NCI-H345 (cell line): ENCODE measurements at regions not wholly inside any gene's neighbourhood (a gene's known extent, or its start where the extent isn't known, plus 50 kb on each side); places are given as distances from the start of the nearest gene placed in this dataset.

Experiments
- DNase-seq: peaks from one replicate; lab custom pipeline; 2025; lab: John Stamatoyannopoulos, UW

GRCh38 chr13:64912141-64912540, 2318.0 kb downstream of the PCDH9 start:
- DNase-seq, result no peak

- no peak for DNase-seq
These were observed 2320.0 kb downstream of the PCDH9 start for GRCh38 chr13:64910096-64910495.

- DNase-seq, result no peak
These were observed 2321.0 kb downstream of the PCDH9 start for GRCh38 chr13:64909184-64909583.

- no peak for DNase-seq
These were observed 2330.1 kb downstream of the PCDH9 start for GRCh38 chr13:64900039-64900438.

DNA sequence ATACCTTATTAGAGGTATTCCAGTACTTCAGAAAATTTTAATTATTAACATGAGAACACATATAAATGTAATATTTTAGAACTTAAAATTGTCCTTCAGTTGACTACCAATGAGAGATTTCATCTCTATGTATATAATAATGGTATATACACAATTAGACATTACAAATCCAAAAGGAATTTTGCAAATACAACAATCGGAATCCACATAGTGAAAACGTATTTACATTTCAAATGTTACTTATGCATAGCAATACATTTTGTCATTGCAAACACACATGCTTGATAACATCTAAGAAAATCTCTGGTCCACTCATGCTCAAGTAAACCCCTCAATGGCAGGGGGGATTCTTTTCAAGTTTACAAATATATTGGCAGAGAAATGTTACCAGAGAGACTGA, 2345.2 kb downstream of the PCDH9 start:
- no peak for DNase-seq

GRCh38 chr13:64877176-64877575, 2353.0 kb downstream of the PCDH9 start:
- no peak for DNase-seq

- no peak for DNase-seq
These were observed 2358.4 kb downstream of the PCDH9 start for GRCh38 chr13:64871742-64872141.

- DNase-seq, result no peak
These were observed 2360.6 kb downstream of the PCDH9 start for GRCh38 chr13:64869539-64869938.

GRCh38 chr13:64867856-64868255, 2362.3 kb downstream of the PCDH9 start:
- no peak for DNase-seq

GRCh38 chr13:64866331-64866730, 2363.8 kb downstream of the PCDH9 start:
- no peak for DNase-seq

- no peak for DNase-seq
These were observed 2374.6 kb downstream of the PCDH9 start for GRCh38 chr13:64855506-64855905.

GRCh38 chr13:64850017-64850416, 2380.1 kb downstream of the PCDH9 start:
- DNase-seq, result no peak

DNA sequence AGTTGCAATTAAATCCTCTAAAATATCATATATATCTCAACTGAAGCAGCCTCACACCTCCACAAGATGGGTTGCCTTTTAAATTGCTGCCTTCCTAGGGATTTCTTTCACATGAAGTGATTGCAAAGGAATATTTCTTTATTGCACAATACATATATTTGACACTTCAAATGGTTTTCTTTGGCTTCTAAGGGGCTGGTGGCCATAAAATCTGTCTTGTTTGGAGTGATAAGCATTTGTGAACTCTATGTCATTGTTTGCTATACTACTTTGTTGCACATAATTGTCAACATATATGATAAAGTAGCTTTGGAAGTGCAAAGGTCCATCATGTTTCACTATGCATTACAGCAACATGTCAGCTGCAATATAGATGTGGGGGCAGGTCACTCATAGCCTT, 2380.9 kb downstream of the PCDH9 start:
- DNase-seq, result no peak

DNA sequence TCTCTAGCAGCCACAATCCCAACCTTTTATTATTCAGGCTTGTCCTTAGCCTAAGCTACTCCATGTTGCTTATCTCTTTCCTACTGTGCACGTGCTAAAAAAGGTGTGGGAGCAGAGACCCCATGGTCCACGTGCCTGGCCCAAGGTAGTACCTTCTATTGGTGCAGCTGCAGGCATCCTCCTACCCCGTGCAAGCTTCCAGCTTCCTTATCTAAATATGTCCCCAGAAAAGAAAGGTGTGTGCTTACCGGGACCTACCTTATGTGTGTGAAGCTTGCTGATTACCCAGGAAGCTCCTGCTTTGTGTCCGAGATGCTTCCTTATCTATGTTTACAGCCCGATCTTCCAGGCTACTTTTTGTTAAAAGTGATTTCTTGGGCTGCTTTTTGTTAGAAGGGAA, 2382.4 kb downstream of the PCDH9 start:
- no peak for DNase-seq

DNA sequence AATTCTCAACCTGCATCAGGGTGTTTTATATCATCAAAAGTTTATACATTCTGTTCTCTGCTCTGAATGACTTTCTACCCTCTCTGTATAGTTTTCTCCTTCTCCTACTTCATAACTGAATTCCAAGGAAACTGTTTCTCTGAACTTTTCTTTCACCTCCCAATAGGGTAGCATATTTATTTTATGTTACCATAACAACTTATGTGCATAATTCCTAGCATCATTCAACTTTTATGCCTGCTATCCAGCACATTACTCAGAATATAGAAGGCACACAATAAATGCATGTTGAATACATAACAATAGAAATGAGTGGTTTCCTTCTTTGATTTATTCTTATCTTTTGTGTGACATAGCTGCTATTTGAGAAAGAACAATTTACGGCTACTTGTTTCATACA, 2385.0 kb downstream of the PCDH9 start:
- DNase-seq, result no peak

DNA sequence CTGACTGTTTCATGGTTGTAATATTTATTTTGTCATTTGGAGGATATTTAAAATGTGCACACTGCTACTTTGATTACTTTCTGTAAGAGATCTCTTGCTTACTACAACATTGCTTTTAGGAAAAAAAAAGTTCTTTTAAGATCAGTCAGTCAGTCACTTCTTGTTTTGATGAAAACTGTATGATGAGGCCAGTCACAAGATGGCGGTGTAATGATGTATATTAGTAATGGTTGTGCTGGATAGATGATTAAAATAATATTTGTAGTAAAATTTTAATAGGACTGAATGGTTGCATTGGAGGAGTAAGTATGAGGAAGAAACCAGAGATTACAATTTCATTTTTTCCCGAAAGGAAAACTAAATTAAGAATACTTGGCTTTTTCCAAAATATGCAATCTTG, 2411.1 kb downstream of the PCDH9 start:
- DNase-seq, result no peak

DNA sequence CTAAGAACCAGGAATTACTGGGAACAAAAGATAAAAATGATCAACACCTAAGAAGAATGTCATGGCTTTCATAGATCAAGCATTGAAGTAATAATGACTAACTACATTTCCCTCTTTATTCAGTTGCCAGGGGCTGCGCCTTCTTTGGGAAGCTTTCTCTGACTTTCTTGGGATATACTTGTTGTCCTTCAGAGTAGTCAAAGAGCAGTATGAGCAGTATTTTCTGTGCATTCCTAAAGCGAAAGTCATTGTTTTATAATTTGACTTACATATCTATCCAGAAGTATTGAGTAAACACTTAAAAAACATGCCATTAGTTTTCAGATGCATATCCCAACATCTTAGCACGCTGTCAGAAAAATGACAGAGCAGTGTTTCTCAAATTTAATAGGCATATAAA, 2412.4 kb downstream of the PCDH9 start:
- DNase-seq, result no peak

DNA sequence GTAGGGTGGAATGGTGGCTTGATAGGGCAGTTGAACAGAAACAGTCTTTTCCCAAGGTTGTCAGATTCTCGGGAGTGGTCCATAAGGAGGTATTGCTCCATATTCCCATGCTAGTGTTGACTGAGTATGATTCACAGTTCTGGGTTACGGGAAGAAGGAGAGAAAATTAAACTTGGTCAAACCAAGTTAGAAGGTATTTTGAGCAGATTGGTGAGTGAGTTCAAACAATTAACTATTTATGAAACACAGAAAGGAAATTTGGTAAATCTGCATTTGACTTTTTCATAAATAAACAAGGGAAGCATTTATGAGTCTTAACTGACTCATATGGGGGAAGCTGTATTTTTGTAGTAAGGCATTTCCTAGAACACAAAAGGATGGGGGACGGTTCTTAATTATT, 2419.4 kb downstream of the PCDH9 start:
- no peak for DNase-seq

GRCh38 chr13:64808704-64809103, 2421.4 kb downstream of the PCDH9 start:
- DNase-seq, result no peak

DNA sequence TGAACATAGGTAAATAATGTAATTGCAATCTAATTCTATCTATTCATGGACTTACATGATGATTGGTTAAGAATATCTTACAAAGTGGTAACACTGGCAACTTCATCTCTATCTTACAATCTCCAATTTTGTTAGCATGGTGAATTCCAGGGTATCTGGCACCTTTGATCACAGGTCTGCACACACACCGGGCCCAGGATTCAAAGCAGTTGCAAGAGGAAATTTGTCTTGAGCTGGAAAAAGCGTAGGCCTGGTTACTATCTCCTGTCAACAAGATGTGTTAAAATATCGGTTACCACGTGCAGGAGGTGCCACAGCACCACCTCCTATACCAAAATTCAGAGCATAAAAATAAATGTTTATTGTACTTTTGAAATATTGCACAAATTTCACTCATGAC, 2428.4 kb downstream of the PCDH9 start:
- DNase-seq, result no peak

GRCh38 chr13:64798422-64798821, 2431.7 kb downstream of the PCDH9 start:
- DNase-seq, result no peak

DNA sequence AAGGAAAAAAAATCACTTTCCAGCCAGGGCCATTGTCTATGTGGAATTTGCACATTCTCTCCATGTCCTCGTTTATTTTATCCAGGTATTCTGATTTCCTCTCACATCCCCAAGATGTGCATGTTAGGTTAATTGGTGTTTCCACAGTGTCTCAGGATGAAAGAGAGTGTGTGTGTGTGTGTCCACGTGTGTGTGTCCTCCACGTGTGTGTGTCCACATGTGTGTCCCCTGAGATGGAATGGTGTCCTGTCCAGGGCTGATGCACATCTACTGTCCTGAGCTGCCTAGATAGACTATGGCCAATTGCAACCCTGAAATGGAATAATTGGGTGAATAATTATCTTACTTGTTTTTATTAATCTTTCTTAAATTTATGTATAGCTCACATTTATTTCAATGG, 2436.5 kb downstream of the PCDH9 start:
- DNase-seq, result no peak

DNA sequence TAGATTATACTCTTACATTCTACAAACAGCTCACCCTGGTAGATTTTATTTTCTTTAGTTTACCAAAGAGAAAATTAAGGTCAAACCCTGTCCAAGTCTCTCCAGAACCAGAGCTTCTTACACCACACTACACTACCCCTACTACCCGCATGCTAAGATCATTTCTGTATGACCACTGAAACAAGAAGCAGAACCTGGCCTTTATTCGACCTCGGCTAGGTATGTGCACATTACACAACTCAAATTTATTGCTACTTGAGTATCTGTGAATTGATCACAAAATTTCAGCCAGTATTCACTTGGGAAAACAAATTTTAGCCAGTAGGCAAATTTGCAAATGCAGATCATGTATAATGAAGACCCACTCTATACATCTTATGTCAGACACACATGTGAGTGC, 2437.0 kb downstream of the PCDH9 start:
- no peak for DNase-seq

DNA sequence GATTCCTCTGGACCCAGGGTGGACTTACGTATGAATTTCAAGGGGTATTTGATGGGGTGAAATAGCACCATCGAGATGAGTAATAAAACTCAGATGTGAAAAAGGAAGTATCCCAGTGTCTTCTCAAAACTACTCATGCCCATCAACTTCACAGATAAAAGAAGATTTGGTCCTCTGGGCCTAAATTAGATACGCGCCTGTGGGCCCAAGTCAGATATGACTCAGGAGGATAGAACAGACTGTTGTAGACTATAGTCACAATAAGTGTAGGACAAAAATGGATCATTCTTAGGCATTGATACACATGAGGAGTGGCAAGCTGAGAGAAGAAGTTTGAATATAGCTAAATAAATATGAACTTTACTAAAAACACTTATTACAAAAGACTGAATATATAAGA, 2438.8 kb downstream of the PCDH9 start:
- DNase-seq, result no peak

GRCh38 chr13:64782466-64782865, 2447.7 kb downstream of the PCDH9 start:
- no peak for DNase-seq
